ENCODE measurements at regions not wholly inside any gene's neighbourhood (a gene's known extent, or its start where the extent isn't known, plus 50 kb on each side); places are given as distances from the start of the nearest gene placed in this dataset.
"Not testable (repeated sequence)": the region's sequence is repeated elsewhere in the genome, so short reads cannot be mapped to it uniquely, and the experiment has no call there.

DNA sequence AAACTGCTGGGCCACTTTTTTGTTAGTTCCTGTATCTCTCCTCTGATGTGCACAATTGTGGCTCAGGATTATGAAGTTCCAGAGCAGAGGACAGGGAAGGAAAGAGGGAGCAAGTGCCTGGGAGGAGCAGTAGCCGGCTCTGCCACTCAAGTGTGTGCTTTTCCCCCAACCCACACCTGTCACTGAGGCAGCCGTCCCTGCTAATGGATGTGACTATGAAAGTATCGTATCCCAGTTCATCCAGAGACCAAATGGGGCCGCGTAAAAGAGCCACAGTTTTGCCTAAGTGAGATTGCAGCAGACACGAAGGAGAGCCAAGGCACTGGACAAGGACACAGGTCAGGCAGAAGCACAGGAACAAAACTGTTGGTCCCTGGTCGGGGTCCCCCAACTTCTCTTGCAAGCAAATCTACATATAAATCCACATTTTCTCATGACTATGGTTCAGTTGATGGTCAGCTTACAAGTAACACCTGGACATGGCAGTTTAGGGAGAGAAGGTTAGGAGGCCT lies 204.7 kb downstream of the RHOU start:
- no peak for DNase-seq (ENCODE audit: low read depth, low spot score)

DNA sequence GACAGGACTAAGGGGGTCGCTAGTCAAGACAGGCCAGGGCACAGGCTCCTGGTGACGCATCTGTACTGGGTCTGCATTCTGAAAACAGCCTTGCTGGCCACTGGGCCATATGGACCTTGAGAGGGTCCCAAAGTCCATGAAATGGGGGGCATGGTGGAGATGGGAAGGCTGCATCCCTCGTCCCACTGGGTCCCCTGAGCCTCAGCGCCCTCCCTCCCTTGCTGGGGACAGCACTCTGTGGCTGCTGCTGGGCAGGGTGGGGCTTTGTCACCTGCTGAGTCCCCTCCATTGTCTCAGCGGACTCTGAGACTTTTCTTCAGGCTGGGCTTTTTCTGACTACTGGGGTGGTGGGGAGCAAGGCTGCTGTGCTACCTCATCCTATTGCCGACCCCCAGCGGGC lies 205.2 kb downstream of the RHOU start:
- DNase-seq (ENCODE audit: low read depth, low spot score): no peak

DNA sequence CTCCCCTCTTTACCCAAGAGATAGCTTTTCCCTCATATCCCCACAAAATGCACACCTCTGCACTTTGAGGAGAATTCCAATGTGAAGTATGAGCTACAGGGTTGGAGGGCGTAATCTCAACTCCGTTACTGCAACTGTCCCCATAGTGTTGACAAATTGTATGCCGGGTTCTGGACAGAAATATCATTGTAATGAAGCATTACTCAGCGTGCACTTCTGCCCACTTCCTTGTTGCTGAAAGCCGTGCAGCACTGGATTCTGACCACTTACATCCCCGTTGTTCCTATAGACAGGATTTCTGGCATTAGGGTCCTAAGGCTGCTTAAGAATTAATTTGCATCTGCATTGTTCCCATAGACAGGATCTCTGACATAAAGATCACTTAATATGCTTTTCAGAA lies 205.6 kb downstream of the RHOU start:
- no peak for DNase-seq (ENCODE audit: low read depth, low spot score)

- no peak for DNase-seq (ENCODE audit: low read depth, low spot score)
Observed at GRCh38 chr1:228941666-228942065, 206.4 kb downstream of the RHOU start.

DNA sequence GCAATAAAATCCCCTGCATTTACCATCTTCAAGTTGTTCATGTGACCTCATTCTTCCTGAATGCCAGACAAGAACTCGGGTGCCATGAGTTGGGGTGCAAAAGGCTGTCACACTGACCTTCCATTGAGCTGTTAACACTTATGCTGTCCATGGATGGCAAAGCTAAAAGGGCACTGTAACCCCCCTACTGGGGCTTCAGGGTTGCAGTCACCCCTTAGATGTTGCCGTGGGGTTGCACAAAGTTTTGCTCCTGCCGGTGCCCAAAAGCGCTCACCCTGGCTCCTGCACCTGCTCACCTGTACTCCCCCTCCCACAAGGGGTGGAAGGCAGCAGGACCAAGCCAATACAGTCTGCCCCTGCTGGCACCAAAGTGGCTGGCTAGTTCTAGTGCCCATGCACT lies 208.2 kb downstream of the RHOU start:
- DNase-seq (ENCODE audit: low read depth, low spot score): no peak

DNA sequence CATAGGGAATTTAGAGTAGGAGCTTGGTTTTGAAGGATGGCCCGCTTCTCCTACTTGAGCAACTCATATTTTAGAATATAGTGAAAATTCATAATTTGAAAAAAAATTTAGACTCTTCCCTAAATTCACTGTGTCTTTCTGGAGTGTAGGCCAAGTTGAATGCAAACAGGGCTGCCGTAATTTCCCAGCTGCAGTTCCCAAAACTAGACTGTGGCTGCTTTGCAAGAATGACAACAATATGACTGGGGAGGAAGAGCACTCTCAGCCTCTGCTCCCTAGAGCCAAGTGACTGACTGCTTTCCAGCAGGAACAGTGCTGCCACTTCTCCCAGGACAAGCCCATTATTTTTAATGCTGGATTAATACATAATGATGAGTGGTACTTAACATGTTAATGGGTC lies 209.0 kb downstream of the RHOU start:
- DNase-seq (ENCODE audit: low read depth, low spot score): no peak

DNA sequence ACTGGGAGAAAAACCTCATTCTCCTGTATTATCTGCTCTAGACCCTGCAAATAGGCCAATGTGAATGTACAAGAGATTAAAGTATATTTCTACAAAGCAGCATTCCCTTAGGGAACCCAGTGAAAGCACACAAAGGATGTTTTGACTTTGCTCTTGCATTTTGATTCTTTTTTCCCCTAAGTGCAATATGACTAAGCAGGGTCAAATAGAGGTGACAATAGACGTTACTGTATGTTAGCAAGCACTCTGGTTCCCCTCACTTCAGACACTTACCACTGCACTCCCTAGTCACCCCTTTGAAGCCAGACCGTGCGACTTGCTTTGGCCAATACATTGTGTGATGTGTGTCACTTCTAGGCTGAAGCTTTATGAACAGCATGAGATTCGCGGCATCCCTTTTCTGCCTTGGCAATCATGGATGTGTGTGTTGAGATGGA lies 209.7 kb downstream of the RHOU start:
- DNase-seq (ENCODE audit: low read depth, low spot score): no peak

- DNase-seq (ENCODE audit: low read depth, low spot score): no peak
Observed at GRCh38 chr1:228945885-228946284, 210.6 kb downstream of the RHOU start.

DNA sequence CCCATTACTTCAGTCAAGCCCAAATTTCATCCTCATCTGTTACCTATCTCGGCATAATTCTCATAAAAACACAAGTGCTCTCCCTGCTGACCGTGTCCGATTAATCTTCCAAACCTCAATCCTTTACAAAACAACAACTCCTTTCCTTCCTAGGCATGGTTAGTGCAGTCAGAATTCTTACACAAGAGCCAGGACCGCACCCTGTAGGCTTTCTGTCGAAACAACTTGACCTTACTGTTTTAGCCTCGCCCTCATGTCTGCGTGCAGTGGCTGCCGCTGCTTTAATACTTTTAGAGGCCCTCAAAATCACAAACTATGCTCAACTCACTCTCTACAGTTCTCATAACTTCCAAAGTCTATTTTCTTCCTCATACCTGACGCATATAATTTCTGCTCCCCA lies 214.3 kb downstream of the RHOU start:
- not testable (repeated sequence) for DNase-seq (ENCODE audit: low read depth, low spot score)

DNA sequence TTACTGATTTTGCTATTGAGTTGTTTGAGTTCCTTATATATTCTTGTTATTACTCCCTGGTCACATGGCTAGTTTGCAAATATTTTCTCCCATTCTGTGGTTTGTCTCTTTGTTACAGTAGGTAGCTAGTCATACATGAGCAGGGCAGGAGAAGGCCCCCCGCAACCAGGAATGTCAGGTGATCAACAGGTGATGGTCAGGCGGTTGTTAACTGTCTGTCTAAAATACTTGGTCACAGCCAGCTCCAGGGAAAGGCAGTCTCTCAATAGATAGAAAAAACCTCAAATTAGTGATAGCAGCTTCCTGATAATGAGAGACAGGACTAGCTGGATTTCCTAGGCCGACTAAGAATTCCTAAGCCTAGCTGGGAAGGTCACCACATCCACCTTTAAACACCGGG lies 217.9 kb downstream of the RHOU start:
- no peak for DNase-seq (ENCODE audit: low read depth, low spot score)

- not testable (repeated sequence) for DNase-seq (ENCODE audit: low read depth, low spot score)
Observed at GRCh38 chr1:228953808-228954207, 218.5 kb downstream of the RHOU start.

- no peak for DNase-seq (ENCODE audit: low read depth, low spot score)
Observed at GRCh38 chr1:228955691-228956090, 220.4 kb downstream of the RHOU start.

DNA sequence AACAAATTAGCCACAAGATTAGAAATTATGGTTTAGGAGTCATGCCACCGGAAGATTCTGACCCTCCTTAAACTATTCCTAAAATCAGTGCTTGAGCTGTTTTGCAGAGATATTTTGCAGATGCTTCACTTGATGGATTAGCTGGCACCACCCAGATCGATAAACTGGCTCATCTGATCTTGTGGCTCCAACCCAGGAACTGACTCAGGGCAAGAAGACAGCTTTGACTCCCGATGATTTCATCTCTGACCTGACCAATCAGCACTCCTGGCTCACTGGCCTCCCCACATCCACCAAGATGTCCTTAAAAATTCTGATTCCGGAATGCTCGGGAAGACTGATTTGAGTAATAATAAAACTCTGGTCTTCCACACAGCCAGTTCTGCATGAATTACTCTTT lies 221.6 kb downstream of the RHOU start:
- DNase-seq (ENCODE audit: low read depth, low spot score): no peak

- no peak for DNase-seq (ENCODE audit: low read depth, low spot score)
Observed at GRCh38 chr1:228957535-228957934, 222.3 kb downstream of the RHOU start.

DNA sequence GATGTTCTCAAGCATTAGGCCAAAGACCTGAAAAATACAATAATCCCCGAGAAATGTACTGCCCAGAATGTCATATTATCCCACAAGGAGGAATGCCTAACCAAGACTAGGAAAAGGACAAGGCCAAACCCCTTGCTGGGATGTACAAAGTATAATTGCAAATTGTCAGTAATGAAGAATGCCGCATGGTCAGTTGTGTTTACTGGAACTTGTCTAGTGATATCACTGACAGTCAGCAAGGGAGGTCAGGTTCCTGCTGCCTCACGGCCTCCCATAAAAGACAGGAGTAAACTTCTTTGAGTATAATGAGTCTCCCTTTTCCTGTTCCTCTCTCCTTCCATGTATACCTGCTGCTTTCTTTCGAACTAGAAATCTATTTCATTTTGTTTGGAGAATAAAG lies 222.8 kb downstream of the RHOU start:
- no peak for DNase-seq (ENCODE audit: low read depth, low spot score)

DNA sequence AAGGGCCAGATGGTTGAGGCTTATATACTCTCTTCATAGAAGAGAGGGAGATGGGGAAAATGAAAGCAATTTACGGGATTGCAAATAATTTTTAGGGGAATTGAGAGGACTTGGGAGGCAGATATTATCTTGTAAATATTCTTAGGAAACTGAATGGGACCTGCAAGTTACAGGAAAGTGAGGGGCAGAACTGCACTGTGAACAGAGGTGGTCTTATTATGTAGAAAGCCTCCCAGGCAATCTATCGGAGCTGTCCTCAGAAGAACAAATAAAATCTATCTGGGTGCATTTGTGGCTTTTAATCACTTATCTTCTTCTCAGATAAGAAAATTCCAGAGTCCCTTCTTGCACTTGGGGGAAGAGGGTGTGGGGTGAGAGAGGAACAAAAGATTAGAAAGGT lies 223.5 kb downstream of the RHOU start:
- no peak for DNase-seq (ENCODE audit: low read depth, low spot score)

GRCh38 chr1:228960705-228961104 lies 225.4 kb downstream of the RHOU start:
- DNase-seq (ENCODE audit: low read depth, low spot score): no peak

- no peak for DNase-seq (ENCODE audit: low read depth, low spot score)
Observed at GRCh38 chr1:228961511-228961910, 226.2 kb downstream of the RHOU start.

- no peak for DNase-seq (ENCODE audit: low read depth, low spot score)
Observed at GRCh38 chr1:228963795-228964177, 228.5 kb downstream of the RHOU start.

DNA sequence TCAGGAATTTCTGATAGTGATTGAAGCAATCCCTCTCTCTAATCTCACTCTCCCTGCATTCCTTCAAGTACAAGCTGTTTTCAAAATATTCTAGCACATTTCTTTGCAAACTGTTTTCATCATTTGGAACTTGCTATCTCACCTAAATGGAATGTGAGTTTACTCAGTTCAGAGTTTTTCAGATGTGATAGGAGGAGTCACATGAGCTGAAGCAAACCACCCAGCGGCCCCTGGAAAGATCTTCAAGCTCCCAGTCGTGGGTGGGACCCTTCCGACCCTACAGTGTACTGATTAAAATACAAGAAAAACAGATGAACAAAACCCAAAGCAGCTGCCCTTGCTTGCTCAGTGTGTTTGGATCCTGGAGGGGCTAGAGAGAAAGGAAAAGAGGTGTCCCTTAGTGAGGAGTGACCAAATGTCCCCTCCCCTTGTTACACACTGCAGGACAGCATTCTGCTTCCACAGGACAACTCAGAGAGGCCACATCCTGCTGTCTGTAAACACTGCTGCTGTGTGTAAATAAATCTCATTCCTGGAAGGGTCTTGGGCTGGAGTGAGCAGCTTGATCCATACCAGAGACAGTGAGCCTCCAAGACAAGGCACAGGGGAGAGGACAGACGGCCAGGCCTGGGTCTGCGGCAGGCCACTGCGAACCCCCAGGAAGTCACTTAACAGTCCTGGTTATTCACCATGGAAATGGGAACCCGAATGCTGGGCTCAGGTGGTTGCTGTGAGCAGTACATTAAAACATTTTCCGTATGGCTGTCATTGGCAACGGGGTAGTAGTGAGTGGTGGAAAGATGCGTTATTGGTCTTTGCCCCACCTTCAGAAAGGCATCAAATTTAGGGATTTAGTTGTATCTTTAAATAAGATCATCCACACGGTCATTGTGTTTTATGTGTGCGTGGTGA lies 229.2 kb downstream of the RHOU start:
- DNase-seq (ENCODE audit: low read depth, low spot score): no peak

GRCh38 chr1:228968891-228969606 lies 233.8 kb downstream of the RHOU start:
- no peak for DNase-seq (ENCODE audit: low read depth, low spot score)

DNA sequence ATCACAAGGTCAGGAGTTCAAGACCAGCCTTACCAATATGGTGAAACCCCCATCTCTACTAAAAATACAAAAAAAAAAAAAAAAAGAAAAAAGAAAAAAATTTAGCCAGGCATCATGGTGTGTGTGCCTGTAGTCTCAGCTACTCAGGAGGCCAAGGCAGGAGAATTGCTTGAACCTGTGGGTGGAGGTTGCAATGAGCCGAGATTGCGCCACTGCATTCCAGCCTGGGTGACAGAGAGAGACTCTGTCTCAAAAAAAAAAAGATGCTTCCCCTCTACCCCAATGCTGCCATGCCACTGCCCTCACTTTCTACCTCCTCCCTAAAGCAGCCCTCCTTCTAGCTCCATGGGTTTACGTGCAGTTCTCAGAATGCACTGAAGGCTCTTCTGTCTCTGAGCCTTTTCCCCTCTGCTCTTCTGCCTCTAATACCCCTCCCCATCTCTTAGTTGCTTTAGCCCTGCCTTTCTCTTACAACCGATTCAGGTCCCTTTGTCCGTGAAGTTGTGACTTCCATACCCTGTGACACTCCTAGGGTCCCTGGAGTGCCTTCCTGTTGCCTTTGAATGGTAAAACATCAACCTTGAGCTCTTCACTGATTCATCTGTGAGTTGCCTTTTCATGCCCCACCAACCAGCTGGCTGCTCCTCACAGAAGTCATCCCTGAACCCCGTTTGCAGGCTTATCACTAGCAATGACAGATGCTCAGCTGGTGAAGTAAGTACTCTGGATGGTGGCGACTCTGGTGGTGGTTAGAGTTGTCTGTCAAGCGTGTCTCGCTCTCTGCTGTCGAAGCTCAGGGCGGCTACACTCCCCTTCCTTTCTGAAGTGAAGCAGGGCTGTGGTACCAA lies 234.9 kb downstream of the RHOU start:
- DNase-seq (ENCODE audit: low read depth, low spot score): no peak
